ENCODE measurements at regions not wholly inside any gene's neighbourhood (a gene's known extent, or its start where the extent isn't known, plus 50 kb on each side); places are given as distances from the start of the nearest gene placed in this dataset.

GRCh38 chr16:72270531-72270930 lies 98.6 kb upstream of the PMFBP1 start:
- no peak for DNase-seq (ENCODE audit: low read depth)

GRCh38 chr16:72266836-72267235 lies 94.9 kb upstream of the PMFBP1 start:
- no peak for DNase-seq (ENCODE audit: low read depth)

- no peak for DNase-seq (ENCODE audit: low read depth)
Measured at GRCh38 chr16:72264771-72265170, 92.8 kb upstream of the PMFBP1 start.

GRCh38 chr16:72262711-72263110 lies 90.8 kb upstream of the PMFBP1 start:
- DNase-seq (ENCODE audit: low read depth): no peak

- DNase-seq (ENCODE audit: low read depth): no peak
Measured at GRCh38 chr16:72261127-72261526, 89.2 kb upstream of the PMFBP1 start.

- no peak for DNase-seq (ENCODE audit: low read depth)
Measured at GRCh38 chr16:72256398-72257066, 84.6 kb upstream of the PMFBP1 start.

GRCh38 chr16:72255786-72256185 lies 83.8 kb upstream of the PMFBP1 start:
- DNase-seq (ENCODE audit: low read depth): no peak

- DNase-seq (ENCODE audit: low read depth): no peak
Measured at GRCh38 chr16:72247821-72248253, 75.9 kb upstream of the PMFBP1 start.

- DNase-seq (ENCODE audit: low read depth): no peak
Measured at GRCh38 chr16:72246423-72246822, 74.5 kb upstream of the PMFBP1 start.

GRCh38 chr16:72244853-72245252 lies 72.9 kb upstream of the PMFBP1 start:
- DNase-seq (ENCODE audit: low read depth): no peak

GRCh38 chr16:72243621-72244020 lies 71.7 kb upstream of the PMFBP1 start:
- DNase-seq (ENCODE audit: low read depth): no peak

- DNase-seq (ENCODE audit: low read depth): no peak
Measured at GRCh38 chr16:72242757-72243156, 70.8 kb upstream of the PMFBP1 start.

GRCh38 chr16:72241930-72242329 lies 70.0 kb upstream of the PMFBP1 start:
- DNase-seq (ENCODE audit: low read depth): no peak

- DNase-seq (ENCODE audit: low read depth): no peak
Measured at GRCh38 chr16:72241008-72241407, 69.1 kb upstream of the PMFBP1 start.

- DNase-seq (ENCODE audit: low read depth): no peak
Measured at GRCh38 chr16:72240466-72240865, 68.5 kb upstream of the PMFBP1 start.

GRCh38 chr16:72236866-72237265 lies 64.9 kb upstream of the PMFBP1 start:
- DNase-seq (ENCODE audit: low read depth): no peak

- no peak for DNase-seq (ENCODE audit: low read depth)
Measured at GRCh38 chr16:72234387-72234786, 62.4 kb upstream of the PMFBP1 start.

GRCh38 chr16:72228014-72228413 lies 56.1 kb upstream of the PMFBP1 start:
- no peak for DNase-seq (ENCODE audit: low read depth)

GRCh38 chr16:72226136-72226535 lies 54.2 kb upstream of the PMFBP1 start:
- no peak for DNase-seq (ENCODE audit: low read depth)

GRCh38 chr16:72224260-72224768 lies 52.4 kb upstream of the PMFBP1 start:
- DNase-seq (ENCODE audit: low read depth): no peak

- DNase-seq (ENCODE audit: low read depth): no peak
Measured at GRCh38 chr16:72222503-72222902, 50.5 kb upstream of the PMFBP1 start.
